Endothelial cell (in vitro differentiated cells): ENCODE measurements at regions not wholly inside any gene's neighbourhood (a gene's known extent, or its start where the extent isn't known, plus 50 kb on each side); places are given as distances from the start of the nearest gene placed in this dataset.

ENCODE experiments used
- DNase-seq: peaks from one replicate; pipeline ENCODE4 v3.0.0; 2021; ENCODE audit warnings: low spot score
- H3K27ac Mint-ChIP-seq: one replicate; pipeline ENCODE4 v1.8.0; 2021; ENCODE audit warnings: mixed read lengths, inconsistent platforms; ENCODE audit not compliant: unreplicated experiment
- H3K27me3 Mint-ChIP-seq: one replicate; pipeline ENCODE4 v1.8.0; 2021; ENCODE audit warnings: mild to moderate bottlenecking, moderate library complexity, mixed read lengths, inconsistent platforms; ENCODE audit not compliant: unreplicated experiment
- H3K36me3 Mint-ChIP-seq: one replicate; pipeline ENCODE4 v1.8.0; 2021; ENCODE audit warnings: mild to moderate bottlenecking, low read depth, mixed read lengths, inconsistent platforms; ENCODE audit not compliant: unreplicated experiment
- H3K4me1 Mint-ChIP-seq: one replicate; pipeline ENCODE4 v1.8.0; 2021; ENCODE audit warnings: mild to moderate bottlenecking, mixed read lengths, inconsistent platforms; ENCODE audit not compliant: unreplicated experiment
- H3K4me3 Mint-ChIP-seq: one replicate; pipeline ENCODE4 v1.8.0; 2021; ENCODE audit warnings: mild to moderate bottlenecking, mixed read lengths, inconsistent platforms; ENCODE audit not compliant: unreplicated experiment
- H3K9me3 Mint-ChIP-seq: one replicate; pipeline ENCODE4 v1.8.0; 2021; ENCODE audit warnings: mixed read lengths, inconsistent platforms; ENCODE audit not compliant: unreplicated experiment
- TF ChIP-seq, protein P1 (sequence below): fragments of 200-600 bp; sonication (generic); IDR thresholded peaks from one replicate; pipeline ENCODE4 v1.5.0; 2021; ENCODE audit warnings: antibody characterized with exemption; ENCODE audit not compliant: unreplicated experiment

GRCh38 chr2:129754831-129755230 is 224.6 kb upstream of the RAB6C start:
- H3K36me3 Mint-ChIP-seq: no peaks in the 10 kb centered on the region
- peaks cover 2% of the 10 kb centered on the region for H3K27me3 Mint-ChIP-seq
- no peak for DNase-seq
- no peak overlapping the region for H3K4me3 Mint-ChIP-seq
- TF ChIP-seq, protein P1, sequence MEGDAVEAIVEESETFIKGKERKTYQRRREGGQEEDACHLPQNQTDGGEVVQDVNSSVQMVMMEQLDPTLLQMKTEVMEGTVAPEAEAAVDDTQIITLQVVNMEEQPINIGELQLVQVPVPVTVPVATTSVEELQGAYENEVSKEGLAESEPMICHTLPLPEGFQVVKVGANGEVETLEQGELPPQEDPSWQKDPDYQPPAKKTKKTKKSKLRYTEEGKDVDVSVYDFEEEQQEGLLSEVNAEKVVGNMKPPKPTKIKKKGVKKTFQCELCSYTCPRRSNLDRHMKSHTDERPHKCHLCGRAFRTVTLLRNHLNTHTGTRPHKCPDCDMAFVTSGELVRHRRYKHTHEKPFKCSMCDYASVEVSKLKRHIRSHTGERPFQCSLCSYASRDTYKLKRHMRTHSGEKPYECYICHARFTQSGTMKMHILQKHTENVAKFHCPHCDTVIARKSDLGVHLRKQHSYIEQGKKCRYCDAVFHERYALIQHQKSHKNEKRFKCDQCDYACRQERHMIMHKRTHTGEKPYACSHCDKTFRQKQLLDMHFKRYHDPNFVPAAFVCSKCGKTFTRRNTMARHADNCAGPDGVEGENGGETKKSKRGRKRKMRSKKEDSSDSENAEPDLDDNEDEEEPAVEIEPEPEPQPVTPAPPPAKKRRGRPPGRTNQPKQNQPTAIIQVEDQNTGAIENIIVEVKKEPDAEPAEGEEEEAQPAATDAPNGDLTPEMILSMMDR: no peak
- no peaks in the 10 kb centered on the region for H3K9me3 Mint-ChIP-seq
- peaks cover 6% of the 10 kb centered on the region for H3K4me1 Mint-ChIP-seq
- H3K27ac Mint-ChIP-seq: no peak overlapping the region

DNA sequence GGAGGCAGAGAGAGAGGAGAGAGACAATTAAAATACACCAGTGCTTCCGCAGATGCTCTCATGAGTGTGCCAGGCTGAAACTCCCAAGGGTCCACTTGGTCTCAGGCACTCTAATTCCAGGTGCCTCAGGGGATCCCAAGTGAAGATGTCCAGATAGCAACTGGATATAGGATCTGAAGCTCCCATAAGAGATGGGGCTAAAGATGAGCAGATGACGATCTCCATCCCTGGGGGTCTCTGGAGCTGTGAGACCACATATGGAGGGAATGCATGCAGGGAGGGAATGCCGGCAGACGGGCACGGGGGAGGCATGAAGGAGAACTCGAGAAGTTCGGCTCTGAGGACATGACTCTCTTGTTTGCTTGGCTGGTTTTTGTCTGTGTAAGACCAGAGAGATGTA is 223.7 kb upstream of the RAB6C start:
- no peak overlapping the region for H3K4me3 Mint-ChIP-seq
- no peaks in the 10 kb centered on the region for H3K9me3 Mint-ChIP-seq
- H3K27ac Mint-ChIP-seq: no peak overlapping the region
- peaks cover 2% of the 10 kb centered on the region for H3K27me3 Mint-ChIP-seq
- DNase-seq: no peak
- peaks cover 6% of the 10 kb centered on the region for H3K4me1 Mint-ChIP-seq
- no peaks in the 10 kb centered on the region for H3K36me3 Mint-ChIP-seq
- TF ChIP-seq, protein P1: no peak

DNA sequence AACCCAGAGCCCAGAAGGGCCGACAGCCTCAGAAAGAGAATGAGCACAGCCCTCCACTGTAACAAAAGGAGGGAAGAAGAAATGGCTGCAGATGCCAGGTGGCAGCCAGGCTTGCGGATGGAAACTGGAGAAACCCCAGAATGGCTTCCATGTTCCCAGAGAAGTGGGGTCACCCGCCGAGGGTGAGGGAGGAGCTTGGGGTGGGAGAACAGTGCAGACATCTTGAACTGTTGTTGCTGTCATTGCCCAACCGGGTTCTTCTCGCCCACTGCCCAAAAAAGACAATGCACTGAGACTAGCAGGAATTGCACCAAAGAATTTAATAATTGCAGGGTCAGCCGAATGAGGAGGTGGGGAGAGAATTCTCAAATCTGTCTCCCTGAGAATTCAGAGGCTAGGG is 223.2 kb upstream of the RAB6C start:
- H3K27me3 Mint-ChIP-seq: peaks cover 2% of the 10 kb centered on the region
- H3K9me3 Mint-ChIP-seq: no peaks in the 10 kb centered on the region
- TF ChIP-seq, protein P1: no peak
- no peak overlapping the region for H3K4me3 Mint-ChIP-seq
- no peaks in the 10 kb centered on the region for H3K36me3 Mint-ChIP-seq
- H3K27ac Mint-ChIP-seq: no peak overlapping the region
- peaks cover 6% of the 10 kb centered on the region for H3K4me1 Mint-ChIP-seq
- DNase-seq: no peak

GRCh38 chr2:129757366-129757914 is 222.0 kb upstream of the RAB6C start:
- no peak overlapping the region for H3K4me3 Mint-ChIP-seq
- TF ChIP-seq, protein P1: no peak
- peaks cover 2% of the 10 kb centered on the region for H3K27me3 Mint-ChIP-seq
- no peaks in the 10 kb centered on the region for H3K36me3 Mint-ChIP-seq
- no peaks in the 10 kb centered on the region for H3K9me3 Mint-ChIP-seq
- no peak overlapping the region for H3K27ac Mint-ChIP-seq
- no peak for DNase-seq
- peaks cover 6% of the 10 kb centered on the region for H3K4me1 Mint-ChIP-seq

DNA sequence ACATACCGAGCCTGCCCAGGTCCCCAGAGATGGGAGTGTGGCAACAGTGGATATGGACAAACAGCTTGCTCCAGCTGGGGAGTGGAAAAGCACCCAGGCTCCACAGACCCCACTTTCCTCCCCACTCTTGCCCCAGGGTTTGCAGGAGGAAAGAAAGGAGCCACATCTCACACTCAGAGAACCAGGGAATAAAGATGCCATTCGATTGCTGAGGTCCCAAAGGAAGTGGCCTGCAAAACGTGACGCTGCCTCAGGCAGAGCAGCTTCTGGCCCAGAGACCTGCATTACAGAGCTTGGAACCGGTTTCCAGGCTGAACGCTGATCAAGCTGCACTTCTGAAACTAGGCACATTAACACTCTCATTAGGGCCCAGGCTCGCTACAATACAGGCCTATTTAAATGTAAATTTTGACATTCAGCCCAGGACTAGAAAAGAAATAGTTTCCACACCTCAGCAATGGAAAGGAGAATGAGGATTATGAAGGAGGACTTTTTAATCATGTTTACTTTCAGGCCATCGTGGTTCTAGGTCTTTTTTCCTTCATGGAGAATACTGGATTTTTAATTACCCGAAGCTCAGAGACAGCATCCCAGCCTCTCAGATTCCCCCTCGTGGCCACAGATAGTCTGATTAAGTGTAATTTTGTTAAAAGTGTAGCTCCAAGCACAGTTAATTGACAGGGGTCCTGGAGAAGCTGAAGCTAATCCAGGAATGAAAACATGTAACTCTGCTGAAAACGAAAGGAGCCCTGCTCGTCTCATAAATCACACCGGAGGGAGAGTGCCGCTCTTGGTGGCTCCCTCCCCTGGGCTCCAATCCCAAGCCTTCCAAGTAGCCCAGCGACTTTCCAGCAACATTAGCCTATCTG is 221.3 kb upstream of the RAB6C start:
- Mint-ChIP-seq H3K4me1 (peaks cover 6% of the 10 kb centered on the region), H3K9me3 (no peaks in the 10 kb centered on the region), H3K36me3 (no peaks in the 10 kb centered on the region), H3K27me3 (peaks cover 2% of the 10 kb centered on the region), H3K4me3 (no peak overlapping the region), H3K27ac (no peak overlapping the region)
- no peak for DNase-seq
- TF ChIP-seq, protein P1: no peak
